ENCODE measurements at regions not wholly inside any gene's neighbourhood (a gene's known extent, or its start where the extent isn't known, plus 50 kb on each side); places are given as distances from the start of the nearest gene placed in this dataset.

DNA sequence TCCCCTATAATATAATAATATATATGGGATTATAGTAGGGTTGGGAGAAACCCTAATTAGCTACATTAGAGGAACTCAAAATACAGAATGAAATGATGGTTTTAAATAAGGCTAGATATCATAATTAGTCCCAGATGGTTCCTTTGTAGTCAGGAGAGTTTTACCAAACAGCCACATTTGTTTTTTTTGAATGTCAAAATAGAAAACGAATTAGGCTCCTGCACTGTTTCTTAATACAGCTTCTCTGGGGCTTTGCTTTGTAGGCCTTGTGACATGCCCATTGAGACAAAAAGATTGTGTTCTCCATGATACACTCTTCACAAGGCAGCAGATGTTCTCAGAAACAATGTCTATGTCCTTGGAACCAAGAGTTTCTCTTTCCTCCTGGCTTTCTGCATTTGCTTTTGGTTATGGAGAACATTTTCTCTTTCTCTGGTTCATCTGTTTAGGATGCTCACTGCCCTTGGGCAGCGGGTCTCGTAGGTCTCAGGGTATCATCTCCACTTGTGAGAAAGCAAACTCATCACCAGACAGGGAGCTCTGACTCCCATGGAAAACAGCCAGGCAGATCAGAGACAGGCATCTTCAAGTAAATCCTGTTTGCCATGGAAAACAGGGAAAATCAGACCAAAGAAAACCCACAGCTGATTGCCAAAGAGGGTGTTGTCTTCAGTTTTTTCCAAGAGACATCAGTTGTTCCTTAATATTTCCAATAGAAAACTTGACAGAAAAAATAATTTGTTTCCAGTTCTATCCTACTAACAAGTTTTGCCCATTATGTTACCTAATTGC, 54.1 kb upstream of the RPS23 start:
- 75 to 82% (median 76%) methylated on average over 3 of the region's 3 CpGs for WGBS, 4 donors
- Histone ChIP-seq H3K27ac (peak overlapping the region in 7 of 12 donors; percentile 14 to 92 (median 64)), H3K27me3 (no peaks in the 10 kb centered on the region), H3K36me3 (no peaks in the 10 kb centered on the region), H3K4me1 (peaks cover 0 to 67% (median 14%) of the 10 kb centered on the region in 12 donors), H3K4me3 (no peak overlapping the region), H3K9me3 (no peaks in the 10 kb centered on the region)
- ATAC-seq (no peak), DNase-seq (no peak)
- intact Hi-C loops (cut with DNase I) = no loop called here
- TF ChIP-seq POLR2A (IDR thresholded peaks at IDR 0.05) = no peak
- TF ChIP-seq, protein P1, sequence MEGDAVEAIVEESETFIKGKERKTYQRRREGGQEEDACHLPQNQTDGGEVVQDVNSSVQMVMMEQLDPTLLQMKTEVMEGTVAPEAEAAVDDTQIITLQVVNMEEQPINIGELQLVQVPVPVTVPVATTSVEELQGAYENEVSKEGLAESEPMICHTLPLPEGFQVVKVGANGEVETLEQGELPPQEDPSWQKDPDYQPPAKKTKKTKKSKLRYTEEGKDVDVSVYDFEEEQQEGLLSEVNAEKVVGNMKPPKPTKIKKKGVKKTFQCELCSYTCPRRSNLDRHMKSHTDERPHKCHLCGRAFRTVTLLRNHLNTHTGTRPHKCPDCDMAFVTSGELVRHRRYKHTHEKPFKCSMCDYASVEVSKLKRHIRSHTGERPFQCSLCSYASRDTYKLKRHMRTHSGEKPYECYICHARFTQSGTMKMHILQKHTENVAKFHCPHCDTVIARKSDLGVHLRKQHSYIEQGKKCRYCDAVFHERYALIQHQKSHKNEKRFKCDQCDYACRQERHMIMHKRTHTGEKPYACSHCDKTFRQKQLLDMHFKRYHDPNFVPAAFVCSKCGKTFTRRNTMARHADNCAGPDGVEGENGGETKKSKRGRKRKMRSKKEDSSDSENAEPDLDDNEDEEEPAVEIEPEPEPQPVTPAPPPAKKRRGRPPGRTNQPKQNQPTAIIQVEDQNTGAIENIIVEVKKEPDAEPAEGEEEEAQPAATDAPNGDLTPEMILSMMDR (IDR thresholded peaks at IDR 0.05) = no peak

DNA sequence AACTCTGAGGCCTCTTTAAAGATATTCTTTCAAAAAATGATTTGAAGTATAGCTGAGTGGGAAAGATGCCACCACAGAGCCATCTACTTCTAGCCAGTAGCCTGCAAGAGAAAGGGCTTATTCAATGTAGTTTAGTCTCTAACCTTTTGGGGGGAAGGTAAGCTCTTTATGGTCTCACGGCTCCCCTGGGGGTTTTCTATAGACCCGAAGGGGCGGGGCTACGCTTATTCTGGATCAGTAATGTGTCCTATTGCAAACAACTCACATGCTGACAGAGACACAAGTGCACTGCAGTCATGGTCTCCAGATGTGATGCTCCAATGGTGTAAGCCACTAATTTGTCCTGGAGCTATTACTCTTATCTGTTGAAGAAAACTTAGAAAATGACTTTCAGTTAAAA, 53.4 kb upstream of the RPS23 start:
- TF ChIP-seq, protein P1 (IDR thresholded peaks at IDR 0.05) = no peak
- no peak for TF ChIP-seq POLR2A (IDR thresholded peaks at IDR 0.05)
- peak overlapping the region in 4 of 12 donors; percentile 64 to 92 (median 85) for H3K27ac ChIP-seq
- no peaks in the 10 kb centered on the region for H3K9me3 ChIP-seq
- peaks cover 0 to 65% (median 14%) of the 10 kb centered on the region in 12 donors for H3K4me1 ChIP-seq
- no peaks in the 10 kb centered on the region for H3K27me3 ChIP-seq
- ATAC-seq (no peak), DNase-seq (no peak)
- intact Hi-C loops (cut with DNase I) = no loop called here
- no peak overlapping the region for H3K4me3 ChIP-seq
- no peaks in the 10 kb centered on the region for H3K36me3 ChIP-seq
- 93 to 97% (median 94%) methylated on average over 4 of the region's 4 CpGs for WGBS, 4 donors

DNA sequence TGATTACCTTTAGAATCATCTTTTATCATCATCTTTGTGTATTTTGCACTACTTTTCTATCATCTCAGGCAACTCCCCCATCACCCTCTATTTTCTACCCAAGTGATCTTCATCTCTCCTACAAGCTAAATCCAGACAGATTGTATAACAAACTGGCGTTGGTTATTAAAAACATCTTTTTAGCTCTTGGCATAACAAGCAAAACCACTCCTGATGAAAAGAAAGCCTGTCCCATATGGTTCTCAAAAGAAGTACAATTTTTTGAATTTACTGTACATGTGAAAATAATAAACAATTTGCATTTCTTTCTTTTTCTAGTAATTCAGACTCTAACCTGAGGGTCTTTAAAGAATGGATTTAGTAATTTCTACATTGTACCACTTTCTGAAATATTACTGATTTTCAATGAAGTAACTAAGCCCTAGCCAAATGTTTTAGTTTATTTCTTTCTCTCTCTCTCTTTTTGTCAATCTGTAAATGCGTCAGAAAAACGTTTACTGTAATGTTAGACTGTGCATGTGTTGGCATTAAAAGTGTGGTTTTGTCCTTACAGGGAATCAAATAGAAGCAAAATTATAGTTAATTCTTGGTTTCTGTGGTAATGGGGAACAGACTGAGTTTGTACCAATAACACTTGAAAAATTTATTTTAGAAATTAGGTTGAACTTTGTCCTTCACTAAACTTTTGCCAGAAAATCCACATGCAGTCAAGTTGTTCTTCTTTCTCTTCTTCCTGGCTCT, 52.5 kb upstream of the RPS23 start:
- intact Hi-C loops (cut with DNase I) = no loop called here
- 83 to 92% (median 87%) methylated on average over 3 of the region's 3 CpGs for WGBS, 4 donors

More for the DNA sequence above, 52.5 kb upstream of the RPS23 start:
- no peak for TF ChIP-seq POLR2A (IDR thresholded peaks at IDR 0.05)
- TF ChIP-seq, protein P1 (IDR thresholded peaks at IDR 0.05) = no peak
- no peak for ATAC-seq
- Histone ChIP-seq H3K27ac (peak overlapping the region in 4 of 12 donors; percentile 64 to 92 (median 85)), H3K4me1 (peaks cover 0 to 56% (median 11%) of the 10 kb centered on the region in 12 donors), H3K36me3 (no peaks in the 10 kb centered on the region), H3K4me3 (no peak overlapping the region), H3K9me3 (no peaks in the 10 kb centered on the region), H3K27me3 (no peaks in the 10 kb centered on the region)
- no peak for DNase-seq
